ENCODE measurements at regions not wholly inside any gene's neighbourhood (a gene's known extent, or its start where the extent isn't known, plus 50 kb on each side); places are given as distances from the start of the nearest gene placed in this dataset.

DNA sequence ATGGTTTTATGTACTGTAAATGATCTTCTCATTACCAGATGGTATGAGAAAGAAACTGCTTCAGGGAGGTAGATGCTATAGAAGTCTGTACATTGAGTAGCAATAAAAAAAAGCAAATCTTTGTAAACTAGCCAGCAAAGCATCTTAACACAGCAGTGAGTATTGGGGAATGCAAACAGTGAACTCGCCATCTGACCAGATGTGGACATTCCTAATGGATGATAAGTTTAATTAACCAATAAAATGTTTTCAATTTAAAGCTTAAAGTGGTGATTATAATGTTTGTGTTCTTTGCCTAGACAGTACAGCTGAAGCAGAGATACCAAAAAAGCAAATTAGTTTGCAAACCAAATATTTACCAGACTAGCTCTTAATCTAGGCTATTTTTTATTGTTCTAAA, 1144.2 kb downstream of the FAT4 start:
- Mint-ChIP-seq H3K4me3 (no peak overlapping the region), H3K4me1 (peaks cover 1% of the 10 kb centered on the region), H3K9me3 (no peaks in the 10 kb centered on the region), H3K27ac (peak overlapping the region; percentile 13), H3K36me3 (no peaks in the 10 kb centered on the region), H3K27me3 (ENCODE audit: low read depth) (no peaks in the 10 kb centered on the region)
- DNase-seq (ENCODE audit: low spot score in 2 of 2, unreplicated experiment in 2 of 2) = no peak
- TF ChIP-seq, protein P1, sequence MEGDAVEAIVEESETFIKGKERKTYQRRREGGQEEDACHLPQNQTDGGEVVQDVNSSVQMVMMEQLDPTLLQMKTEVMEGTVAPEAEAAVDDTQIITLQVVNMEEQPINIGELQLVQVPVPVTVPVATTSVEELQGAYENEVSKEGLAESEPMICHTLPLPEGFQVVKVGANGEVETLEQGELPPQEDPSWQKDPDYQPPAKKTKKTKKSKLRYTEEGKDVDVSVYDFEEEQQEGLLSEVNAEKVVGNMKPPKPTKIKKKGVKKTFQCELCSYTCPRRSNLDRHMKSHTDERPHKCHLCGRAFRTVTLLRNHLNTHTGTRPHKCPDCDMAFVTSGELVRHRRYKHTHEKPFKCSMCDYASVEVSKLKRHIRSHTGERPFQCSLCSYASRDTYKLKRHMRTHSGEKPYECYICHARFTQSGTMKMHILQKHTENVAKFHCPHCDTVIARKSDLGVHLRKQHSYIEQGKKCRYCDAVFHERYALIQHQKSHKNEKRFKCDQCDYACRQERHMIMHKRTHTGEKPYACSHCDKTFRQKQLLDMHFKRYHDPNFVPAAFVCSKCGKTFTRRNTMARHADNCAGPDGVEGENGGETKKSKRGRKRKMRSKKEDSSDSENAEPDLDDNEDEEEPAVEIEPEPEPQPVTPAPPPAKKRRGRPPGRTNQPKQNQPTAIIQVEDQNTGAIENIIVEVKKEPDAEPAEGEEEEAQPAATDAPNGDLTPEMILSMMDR (IDR thresholded peaks at IDR 0.05; ENCODE audit: unreplicated experiment) = no peak

DNA sequence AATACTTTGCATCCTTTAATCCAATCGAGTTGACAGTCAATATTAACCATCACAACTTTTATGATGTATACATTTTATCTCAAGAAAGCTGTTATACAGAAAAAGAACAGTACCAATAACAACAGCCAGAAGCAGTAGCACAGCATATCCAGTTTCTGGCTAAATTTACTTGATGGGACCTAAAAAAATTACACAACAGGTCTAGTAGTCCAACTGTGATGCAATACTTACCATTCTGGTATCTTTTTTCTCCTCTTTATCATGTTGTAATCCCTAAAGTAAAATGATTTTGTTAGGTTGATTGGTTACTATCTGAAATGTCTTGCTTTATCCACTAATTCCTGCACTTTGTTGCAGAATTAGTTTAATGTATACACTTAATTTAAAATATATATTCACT, 1150.6 kb downstream of the FAT4 start:
- Mint-ChIP-seq H3K27me3 (ENCODE audit: low read depth) (no peaks in the 10 kb centered on the region), H3K9me3 (peaks cover 16% of the 10 kb centered on the region), H3K27ac (no peak overlapping the region), H3K4me3 (no peak overlapping the region), H3K36me3 (no peaks in the 10 kb centered on the region), H3K4me1 (no peaks in the 10 kb centered on the region)
- DNase-seq (ENCODE audit: low spot score in 2 of 2, unreplicated experiment in 2 of 2) = no peak
- TF ChIP-seq, protein P1 (IDR thresholded peaks at IDR 0.05; ENCODE audit: unreplicated experiment) = no peak

DNA sequence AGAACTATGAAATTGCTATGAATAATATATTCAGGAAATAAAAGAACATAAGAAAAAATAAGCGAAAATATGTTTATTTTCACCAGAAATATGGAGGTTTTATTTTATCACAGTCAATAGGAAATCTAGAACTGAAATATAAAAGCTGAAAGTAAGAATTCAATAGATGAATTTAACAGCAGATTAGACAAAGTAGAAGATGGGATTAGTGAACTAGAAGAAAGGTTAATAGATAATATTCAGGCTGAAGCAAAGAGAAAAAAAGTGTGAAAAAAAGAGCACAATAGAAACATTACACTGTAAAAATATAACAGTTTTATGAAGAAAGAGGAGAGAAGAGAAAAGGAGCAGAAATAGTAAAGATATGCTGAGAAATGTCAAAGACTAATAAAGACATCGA, 1152.1 kb downstream of the FAT4 start:
- H3K9me3 Mint-ChIP-seq = peaks cover 16% of the 10 kb centered on the region
- DNase-seq (ENCODE audit: low spot score in 2 of 2, unreplicated experiment in 2 of 2) = no peak
- H3K4me3 Mint-ChIP-seq = no peak overlapping the region
- H3K27ac Mint-ChIP-seq = no peak overlapping the region
- no peaks in the 10 kb centered on the region for H3K4me1 Mint-ChIP-seq
- TF ChIP-seq, protein P1 (IDR thresholded peaks at IDR 0.05; ENCODE audit: unreplicated experiment) = no peak
- no peaks in the 10 kb centered on the region for H3K36me3 Mint-ChIP-seq
- no peaks in the 10 kb centered on the region for H3K27me3 Mint-ChIP-seq (ENCODE audit: low read depth)

DNA sequence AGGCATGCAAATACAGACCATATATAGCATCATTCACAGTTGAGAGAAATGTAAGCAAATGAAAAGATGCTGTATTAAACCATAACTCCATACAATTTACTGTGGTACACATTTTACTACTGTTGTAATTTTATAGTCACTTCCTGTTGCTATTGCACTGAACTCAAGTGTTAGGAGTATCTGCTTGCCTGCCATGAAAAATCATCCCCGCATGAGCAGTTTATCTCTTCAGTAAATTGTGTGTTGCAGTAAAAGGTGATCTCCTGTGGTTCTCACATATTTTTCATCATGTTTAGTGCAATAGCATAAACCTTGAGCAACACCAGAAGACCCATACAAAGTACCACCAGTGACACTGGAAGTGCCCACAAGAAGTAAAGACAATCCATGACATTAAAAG, 1153.4 kb downstream of the FAT4 start:
- Mint-ChIP-seq H3K4me3 (no peak overlapping the region), H3K4me1 (no peaks in the 10 kb centered on the region), H3K27ac (no peak overlapping the region), H3K9me3 (peaks cover 16% of the 10 kb centered on the region), H3K27me3 (ENCODE audit: low read depth) (no peaks in the 10 kb centered on the region), H3K36me3 (no peaks in the 10 kb centered on the region)
- DNase-seq (ENCODE audit: low spot score in 2 of 2, unreplicated experiment in 2 of 2) = no peak
- TF ChIP-seq, protein P1 (IDR thresholded peaks at IDR 0.05; ENCODE audit: unreplicated experiment) = no peak

DNA sequence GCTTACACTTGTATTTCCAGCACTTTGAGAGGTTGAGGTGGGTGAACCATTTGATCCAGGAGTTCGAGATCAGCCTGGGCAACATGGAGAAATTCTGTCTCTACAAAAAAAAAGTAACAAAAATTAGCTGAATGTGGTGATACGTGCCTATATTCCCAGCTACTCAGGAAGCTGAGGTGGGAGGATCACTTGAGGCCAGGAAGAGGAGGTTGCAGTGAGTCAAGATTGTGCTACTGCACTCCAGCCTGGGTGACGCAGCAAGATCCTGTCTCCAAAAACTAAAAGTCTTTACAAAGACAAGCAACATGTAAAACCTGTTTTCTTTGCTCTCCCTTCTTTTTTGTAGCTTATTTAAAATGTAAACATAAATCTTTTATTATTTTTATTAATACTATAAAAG, 1156.1 kb downstream of the FAT4 start:
- TF ChIP-seq, protein P1 (IDR thresholded peaks at IDR 0.05; ENCODE audit: unreplicated experiment) = no peak
- H3K27ac Mint-ChIP-seq = no peak overlapping the region
- no peaks in the 10 kb centered on the region for H3K4me1 Mint-ChIP-seq
- H3K4me3 Mint-ChIP-seq = no peak overlapping the region
- peaks cover 24% of the 10 kb centered on the region for H3K9me3 Mint-ChIP-seq
- no peaks in the 10 kb centered on the region for H3K36me3 Mint-ChIP-seq
- no peaks in the 10 kb centered on the region for H3K27me3 Mint-ChIP-seq (ENCODE audit: low read depth)
- DNase-seq (ENCODE audit: low spot score in 2 of 2, unreplicated experiment in 2 of 2) = no peak

DNA sequence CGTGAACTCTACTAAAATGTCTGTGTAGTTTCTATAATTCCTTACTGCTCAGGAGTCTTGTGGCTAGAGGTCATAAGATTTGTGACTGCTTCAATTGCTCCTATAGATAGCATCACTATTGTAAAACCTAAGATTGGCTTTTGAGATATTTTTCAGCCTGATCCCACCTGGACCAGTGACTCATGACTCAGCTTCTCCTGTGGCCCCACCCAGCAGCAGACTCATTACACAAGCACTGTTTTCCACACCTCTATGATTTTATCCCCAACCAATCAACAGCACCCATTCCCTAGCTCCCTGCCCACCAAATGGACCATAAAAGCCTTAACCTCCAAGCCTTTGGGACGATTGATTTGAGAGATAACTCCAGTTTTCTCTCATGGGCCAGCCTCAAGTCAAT, 1157.0 kb upstream of the INTU start:
- no peak overlapping the region for H3K27ac Mint-ChIP-seq
- H3K4me3 Mint-ChIP-seq = no peak overlapping the region
- H3K9me3 Mint-ChIP-seq = peaks cover 14% of the 10 kb centered on the region
- DNase-seq (ENCODE audit: low spot score in 2 of 2, unreplicated experiment in 2 of 2) = no peak
- H3K36me3 Mint-ChIP-seq = no peaks in the 10 kb centered on the region
- TF ChIP-seq, protein P1 (IDR thresholded peaks at IDR 0.05; ENCODE audit: unreplicated experiment) = no peak
- H3K4me1 Mint-ChIP-seq = no peaks in the 10 kb centered on the region
- H3K27me3 Mint-ChIP-seq (ENCODE audit: low read depth) = no peaks in the 10 kb centered on the region
